ENCODE measurements at regions not wholly inside any gene's neighbourhood (a gene's known extent, or its start where the extent isn't known, plus 50 kb on each side); places are given as distances from the start of the nearest gene placed in this dataset.
"Not testable (repeated sequence)": the region's sequence is repeated elsewhere in the genome, so short reads cannot be mapped to it uniquely, and the experiment has no call there.

GRCh38 chrX:137882960-137883359, 317.0 kb downstream of the ZIC3 start:
- no peak for DNase-seq (ENCODE audit: low read depth, low spot score)

GRCh38 chrX:137884813-137885212, 318.9 kb downstream of the ZIC3 start:
- DNase-seq (ENCODE audit: low read depth, low spot score): not testable (repeated sequence)

- DNase-seq (ENCODE audit: low read depth, low spot score): no peak
These were observed 325.5 kb downstream of the ZIC3 start for GRCh38 chrX:137891431-137891830.

DNA sequence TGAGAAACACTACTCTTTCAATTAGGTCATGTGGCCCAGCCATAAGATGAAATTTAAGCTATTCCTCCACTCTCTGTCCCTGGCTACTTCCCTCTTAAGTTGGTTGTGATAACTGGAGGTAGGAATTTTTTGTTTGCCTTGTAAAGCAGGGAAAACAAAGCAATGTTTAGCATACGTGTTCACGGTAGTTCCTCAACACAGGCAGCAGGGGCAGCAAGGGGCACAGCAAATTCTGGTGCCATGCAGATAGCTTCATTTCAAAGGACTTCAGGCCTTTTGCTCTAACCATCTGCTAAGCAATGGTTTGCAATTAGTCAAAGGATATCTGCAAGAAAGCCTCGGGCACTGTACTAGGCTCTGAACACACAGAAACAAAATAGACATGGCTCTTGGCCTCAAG, 330.2 kb downstream of the ZIC3 start:
- peak; percentile 15 for DNase-seq (ENCODE audit: low read depth, low spot score)

- no peak for DNase-seq (ENCODE audit: low read depth, low spot score)
These were observed 349.5 kb downstream of the ZIC3 start for GRCh38 chrX:137915466-137915865.

DNA sequence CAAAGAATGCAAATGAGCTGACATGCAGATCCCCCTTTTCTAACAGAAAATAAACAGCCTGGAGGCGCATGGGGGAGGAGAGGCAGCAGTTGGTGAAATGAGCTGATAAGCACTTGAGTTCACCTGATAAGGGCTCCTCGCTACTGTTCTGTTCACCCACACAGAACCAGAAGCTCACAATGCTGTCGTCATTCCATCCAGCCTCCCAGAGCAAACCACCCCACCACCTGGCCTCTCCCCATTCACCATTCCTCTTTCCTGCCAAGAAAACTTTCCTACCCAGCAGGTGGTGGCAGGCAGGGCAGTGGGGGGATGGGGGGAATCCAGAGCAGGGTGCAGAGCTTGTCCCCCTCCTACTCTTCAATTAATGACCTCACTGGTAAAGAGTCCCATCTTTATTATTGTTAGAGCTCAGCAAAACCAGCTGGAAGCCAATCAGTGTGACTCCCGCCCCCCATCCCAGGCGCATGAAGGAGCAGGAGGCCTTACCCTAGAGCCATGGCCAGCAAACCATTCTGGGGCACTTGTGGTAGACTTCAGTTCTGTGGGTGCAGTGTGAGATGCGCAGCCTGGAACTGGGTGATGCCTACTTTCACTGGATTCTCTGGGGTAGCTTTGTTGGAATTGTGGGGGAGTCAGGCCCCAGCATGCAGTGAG, 350.3 kb downstream of the ZIC3 start:
- DNase-seq (ENCODE audit: low read depth, low spot score): no peak

DNA sequence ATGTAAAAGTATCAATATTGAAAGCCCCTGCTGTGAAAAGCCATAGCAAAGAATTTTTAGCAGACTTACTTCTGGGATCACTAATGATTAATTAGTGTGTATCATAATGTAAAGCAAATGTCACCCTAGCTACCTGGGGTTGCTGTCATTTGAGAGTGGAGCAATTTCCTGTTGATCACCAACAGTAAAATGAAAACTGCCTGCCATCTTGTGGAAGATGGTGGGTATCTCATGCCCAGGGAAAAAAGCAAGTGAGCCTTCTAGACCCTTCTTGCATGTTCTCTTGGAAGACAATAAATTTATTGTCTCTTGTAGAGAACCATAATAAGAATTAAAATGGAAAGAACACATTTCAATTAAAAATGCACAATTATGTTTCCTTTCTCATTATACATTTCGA, 360.2 kb downstream of the ZIC3 start:
- no peak for DNase-seq (ENCODE audit: low read depth, low spot score)

DNA sequence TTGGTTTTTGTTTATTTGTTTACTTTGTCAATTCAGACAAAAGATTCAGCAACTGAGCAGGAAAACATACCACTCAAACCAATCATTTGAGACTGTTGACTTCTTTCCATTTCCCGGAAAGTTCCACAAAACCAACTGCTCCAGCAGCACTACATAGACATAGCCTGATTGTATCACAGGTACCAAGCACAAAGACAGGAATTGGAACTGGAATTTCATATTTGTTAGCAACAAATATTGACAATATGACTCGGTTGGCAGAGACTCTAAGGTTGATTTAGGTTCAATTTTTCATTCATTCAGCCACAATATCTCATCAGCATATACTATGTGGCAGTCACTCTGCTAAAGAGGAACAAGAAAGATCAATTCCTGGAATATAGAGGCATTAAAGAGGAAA, 364.0 kb downstream of the ZIC3 start:
- DNase-seq (ENCODE audit: low read depth, low spot score): no peak

DNA sequence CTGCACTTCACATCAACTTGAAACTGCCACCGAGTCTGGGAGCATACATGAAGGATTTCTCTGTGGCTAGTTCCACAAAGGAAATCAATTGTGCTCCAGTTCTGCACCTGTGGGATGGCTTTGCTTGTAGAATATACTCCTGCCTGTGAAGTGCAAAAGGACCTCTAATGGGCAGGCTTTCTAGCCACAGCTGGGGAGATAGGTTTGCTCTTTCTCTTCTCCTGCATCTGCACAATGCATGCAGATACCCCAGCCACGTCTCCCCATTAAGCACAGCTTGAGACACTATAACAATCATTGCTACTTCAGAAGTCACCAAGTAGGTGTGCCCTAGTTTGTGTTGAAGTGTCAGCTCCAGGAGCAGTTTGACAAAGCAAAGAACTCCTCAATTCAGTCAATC, 364.6 kb downstream of the ZIC3 start:
- DNase-seq (ENCODE audit: low read depth, low spot score): no peak

DNA sequence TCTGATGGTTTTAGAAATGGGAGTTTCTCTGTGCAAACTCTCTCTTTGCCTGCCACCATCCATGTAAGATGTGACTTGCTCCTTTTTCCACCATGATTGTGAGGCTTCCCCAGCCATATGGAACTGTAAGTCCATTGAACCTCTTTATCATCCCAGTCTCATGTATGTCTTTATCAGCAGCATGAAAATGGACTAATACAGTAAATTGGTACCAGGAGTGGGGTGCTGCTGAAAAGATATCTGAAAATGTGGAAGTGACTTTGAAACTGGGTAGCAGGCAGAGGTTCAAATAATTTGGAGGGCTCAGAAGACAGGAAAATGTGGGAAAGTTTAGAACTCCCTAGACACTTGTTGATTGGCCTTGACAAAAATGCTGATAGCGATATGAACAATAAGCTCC, 368.3 kb downstream of the ZIC3 start:
- DNase-seq (ENCODE audit: low read depth, low spot score): not testable (repeated sequence)

- DNase-seq (ENCODE audit: low read depth, low spot score): not testable (repeated sequence)
These were observed 369.0 kb downstream of the ZIC3 start for GRCh38 chrX:137934887-137935286.

- no peak for DNase-seq (ENCODE audit: low read depth, low spot score)
These were observed 379.5 kb downstream of the ZIC3 start for GRCh38 chrX:137945470-137945869.

DNA sequence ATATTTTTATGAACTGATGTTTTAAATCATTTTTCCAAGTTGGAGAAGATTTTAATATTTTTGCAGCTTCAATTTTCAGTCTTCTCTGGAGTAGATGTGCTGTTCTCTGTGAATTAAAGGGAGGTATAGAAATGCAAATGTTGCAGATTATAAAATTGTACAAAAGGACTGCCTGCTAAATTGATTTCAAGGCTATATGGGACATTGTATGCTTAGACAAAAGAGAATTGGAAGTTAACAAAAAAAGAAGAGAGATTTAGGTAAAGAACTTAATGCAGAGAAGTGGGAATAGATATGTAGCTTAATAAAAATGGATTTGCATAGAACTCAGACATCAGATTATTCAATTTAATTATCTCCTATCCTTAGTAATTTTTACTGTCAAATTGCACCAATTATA, 403.3 kb downstream of the ZIC3 start:
- DNase-seq (ENCODE audit: low read depth, low spot score): no peak

- no peak for DNase-seq (ENCODE audit: low read depth, low spot score)
These were observed 416.7 kb downstream of the ZIC3 start for GRCh38 chrX:137982472-137983172.

DNA sequence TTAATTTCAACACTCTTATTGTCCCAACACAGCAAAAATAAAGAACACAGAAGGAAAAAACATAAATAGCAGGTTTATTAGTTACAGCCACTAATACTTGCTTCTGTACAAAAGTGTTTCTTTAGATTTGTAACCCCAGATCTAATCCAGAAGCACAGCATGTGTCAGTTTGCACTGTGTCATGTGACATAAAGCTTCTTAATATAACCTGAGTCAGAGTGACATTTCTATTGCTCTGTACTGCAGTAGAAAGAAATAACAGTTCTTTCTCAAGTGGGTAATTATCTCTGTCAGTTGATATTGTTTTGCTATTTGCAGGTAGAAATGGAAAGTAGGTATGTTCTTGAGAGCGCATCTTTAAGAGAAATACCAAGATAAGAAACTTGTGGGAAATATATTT, 422.5 kb downstream of the ZIC3 start:
- DNase-seq (ENCODE audit: low read depth, low spot score): no peak

GRCh38 chrX:137998619-137999018, 432.7 kb downstream of the ZIC3 start:
- DNase-seq (ENCODE audit: low read depth, low spot score): no peak

GRCh38 chrX:137999071-137999470, 433.1 kb downstream of the ZIC3 start:
- no peak for DNase-seq (ENCODE audit: low read depth, low spot score)

DNA sequence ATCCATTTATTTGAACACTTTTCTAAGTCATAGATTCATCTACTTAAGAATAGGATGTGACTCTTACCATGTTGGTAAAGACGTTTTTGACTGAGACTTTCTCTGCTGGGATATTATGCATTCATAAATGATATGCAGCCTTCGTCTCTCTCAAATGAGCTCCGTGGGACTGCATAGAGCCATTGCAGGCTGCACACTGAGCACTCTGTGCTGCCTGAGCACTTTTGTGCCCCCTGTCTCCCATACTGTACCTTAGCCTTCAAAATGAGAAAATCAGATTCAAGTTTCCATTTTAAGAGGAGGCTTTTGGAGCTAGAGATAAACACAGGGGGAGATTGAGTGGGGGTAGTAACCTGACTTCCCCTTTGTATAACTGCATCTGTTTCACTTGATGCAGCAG, 433.6 kb downstream of the ZIC3 start:
- no peak for DNase-seq (ENCODE audit: low read depth, low spot score)

DNA sequence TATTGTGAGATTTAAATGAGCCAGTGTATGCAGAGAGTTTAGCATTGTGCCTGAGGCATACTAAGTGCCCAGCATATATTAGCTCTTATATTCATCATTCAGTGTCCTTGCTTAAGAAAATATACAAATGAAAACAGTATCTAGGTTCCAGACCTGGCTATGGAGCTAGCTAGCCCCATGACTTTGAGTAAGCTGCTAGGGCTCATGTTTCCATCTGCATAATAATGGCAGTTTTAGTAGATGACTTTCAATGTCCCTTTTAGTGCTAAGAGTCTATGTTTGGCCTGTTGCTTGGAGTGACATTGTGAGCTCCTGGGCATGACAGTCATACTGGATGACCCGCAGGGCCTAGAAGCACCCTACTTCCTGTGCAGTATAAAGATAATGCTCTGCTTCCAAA, 435.3 kb downstream of the ZIC3 start:
- DNase-seq (ENCODE audit: low read depth, low spot score): no peak

DNA sequence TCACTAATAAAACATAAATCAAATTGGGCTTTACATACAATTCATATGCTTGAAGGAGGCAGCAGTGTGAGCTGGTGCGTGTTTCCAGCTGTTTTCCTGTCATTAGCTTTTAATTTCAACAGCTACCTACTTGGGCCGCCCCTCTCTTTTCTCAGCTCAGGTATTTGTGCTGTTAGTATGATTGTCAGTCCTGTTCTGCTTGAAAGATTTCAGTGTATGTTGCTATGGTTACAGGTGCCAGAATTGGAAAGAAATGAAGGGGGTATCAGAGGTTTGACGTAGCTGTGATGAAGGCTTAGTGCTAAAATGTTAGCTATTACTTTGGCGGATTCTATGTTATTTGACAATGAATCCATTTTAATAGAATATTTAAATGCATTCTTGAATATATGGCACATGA, 440.3 kb downstream of the ZIC3 start:
- DNase-seq (ENCODE audit: low read depth, low spot score): no peak

GRCh38 chrX:138008281-138008680, 442.4 kb downstream of the ZIC3 start:
- DNase-seq (ENCODE audit: low read depth, low spot score): no peak

GRCh38 chrX:138011468-138011867, 445.5 kb downstream of the ZIC3 start:
- no peak for DNase-seq (ENCODE audit: low read depth, low spot score)

- no peak for DNase-seq (ENCODE audit: low read depth, low spot score)
These were observed 448.6 kb downstream of the ZIC3 start for GRCh38 chrX:138014577-138014976.

Data from iPS DF 19.7 (cell line).